Thoracic aorta (tissue), 2 donors: ENCODE measurements at regions not wholly inside any gene's neighbourhood (a gene's known extent, or its start where the extent isn't known, plus 50 kb on each side); places are given as distances from the start of the nearest gene placed in this dataset.
"Not testable (repeated sequence)": the region's sequence is repeated elsewhere in the genome, so short reads cannot be mapped to it uniquely, and the experiment has no call there.

ENCODE experiments used
- ATAC-seq: fragments of 150-250 bp; one replicate; pipeline ENCODE4 v1.8.0; 2017; ENCODE audit warnings: low read depth; ENCODE audit not compliant: insufficient number of reproducible peaks, low FRiP score
- DNase-seq: peaks from one replicate; pipeline ENCODE4 v3.0.0-alpha.2; 2020; ENCODE audit warnings: low spot score
- H3K27ac ChIP-seq, 2 donors: fragments of 200-600 bp; sonication (generic); 1 replicate in 1 of 2; 2 replicates in 1 of 2; pipeline ENCODE4 v1.5.1; 2016; ENCODE audit warnings: mild to moderate bottlenecking in 2 of 2, moderate library complexity in 2 of 2
- H3K27me3 ChIP-seq: fragments of 200-600 bp; sonication (generic); replicated peaks from 2 replicates; pipeline ENCODE4 v1.6.0; 2016; ENCODE audit warnings: mild to moderate bottlenecking; ENCODE audit not compliant: insufficient read depth
- H3K36me3 ChIP-seq: fragments of 200-600 bp; sonication (generic); one replicate; pipeline ENCODE4 v1.5.1; 2016
- H3K4me1 ChIP-seq, 2 donors: fragments of 200-600 bp; sonication (generic); 1 replicate in 1 of 2; 2 replicates in 1 of 2; pipeline versions ENCODE4 v1.5.1 to v1.6.0; 2016; ENCODE audit warnings: low read depth in 2 of 2, mild to moderate bottlenecking in 1 of 2; ENCODE audit not compliant: control insufficient read depth in 1 of 2
- H3K4me3 ChIP-seq: fragments of 200-600 bp; sonication (generic); 2 replicates; pipeline ENCODE4 v1.5.1; 2016; ENCODE audit warnings: mild to moderate bottlenecking
- H3K9me3 ChIP-seq: fragments of 200-600 bp; sonication (generic); 2 replicates; pipeline ENCODE4 v1.5.1; 2016
- CTCF ChIP-seq: fragments of 200-600 bp; sonication (generic); IDR thresholded peaks from one replicate; pipeline ENCODE4 v1.5.1; 2019; ENCODE audit warnings: antibody characterized with exemption

GRCh38 chr10:94251098-94251497 is 111.6 kb downstream of the NOC3L start:
- no peaks in the 10 kb centered on the region for H3K9me3 ChIP-seq
- H3K27ac ChIP-seq = no peak overlapping the region
- no peaks in the 10 kb centered on the region for H3K27me3 ChIP-seq
- H3K36me3 ChIP-seq = peaks cover 19% of the 10 kb centered on the region
- H3K4me1 ChIP-seq = no peaks in the 10 kb centered on the region
- no peak overlapping the region for H3K4me3 ChIP-seq
- DNase-seq (no peak), ATAC-seq (no peak)
- TF ChIP-seq CTCF = no peak

- no peak for ATAC-seq
- no peak for DNase-seq
Measured at GRCh38 chr10:94251568-94251967, 111.2 kb downstream of the NOC3L start.

GRCh38 chr10:94257407-94257806 is 105.3 kb downstream of the NOC3L start:
- peaks cover 24% of the 10 kb centered on the region for H3K36me3 ChIP-seq
- not testable (repeated sequence) for ATAC-seq, H3K27ac ChIP-seq

More at GRCh38 chr10:94251568-94251967, 111.2 kb downstream of the NOC3L start:
- Histone ChIP-seq H3K4me3 (no peak overlapping the region), H3K27me3 (no peaks in the 10 kb centered on the region), H3K36me3 (peaks cover 18% of the 10 kb centered on the region), H3K4me1 (no peaks in the 10 kb centered on the region), H3K27ac (no peak overlapping the region), H3K9me3 (no peaks in the 10 kb centered on the region)
- TF ChIP-seq CTCF = no peak

GRCh38 chr10:94260455-94260854 is 102.3 kb downstream of the NOC3L start:
- H3K27me3 ChIP-seq = no peaks in the 10 kb centered on the region
- ATAC-seq (no peak), DNase-seq (no peak)
- H3K9me3 ChIP-seq = no peaks in the 10 kb centered on the region
- no peaks in the 10 kb centered on the region for H3K4me1 ChIP-seq
- no peak overlapping the region for H3K27ac ChIP-seq
- no peak for TF ChIP-seq CTCF
- no peak overlapping the region for H3K4me3 ChIP-seq
- H3K36me3 ChIP-seq = peaks cover 14% of the 10 kb centered on the region

More at GRCh38 chr10:94257407-94257806, 105.3 kb downstream of the NOC3L start:
- DNase-seq, H3K27me3 ChIP-seq, H3K4me3 ChIP-seq, H3K4me1 ChIP-seq, H3K9me3 ChIP-seq: not testable (repeated sequence)

GRCh38 chr10:94264085-94264484 is 98.7 kb downstream of the NOC3L start:
- Histone ChIP-seq H3K4me3 (no peak overlapping the region), H3K27me3 (no peaks in the 10 kb centered on the region), H3K27ac (no peak overlapping the region), H3K9me3 (no peaks in the 10 kb centered on the region), H3K36me3 (peaks cover 10% of the 10 kb centered on the region), H3K4me1 (peaks cover 0 to 9% of the 10 kb centered on the region in 2 donors)
- TF ChIP-seq CTCF = no peak
- no peak for ATAC-seq
- no peak for DNase-seq

- H3K9me3 ChIP-seq = no peaks in the 10 kb centered on the region
- H3K36me3 ChIP-seq = peaks cover 3% of the 10 kb centered on the region
- no peak for ATAC-seq
- TF ChIP-seq CTCF = no peak
- DNase-seq = no peak
- H3K4me3 ChIP-seq = no peak overlapping the region
- H3K27ac ChIP-seq = no peak overlapping the region
- H3K4me1 ChIP-seq = peaks cover 0 to 9% of the 10 kb centered on the region in 2 donors
- H3K27me3 ChIP-seq = no peaks in the 10 kb centered on the region
Measured at GRCh38 chr10:94266091-94266490, 96.6 kb downstream of the NOC3L start.
